GM23338 (cell line): ENCODE measurements at regions not wholly inside any gene's neighbourhood (a gene's known extent, or its start where the extent isn't known, plus 50 kb on each side); places are given as distances from the start of the nearest gene placed in this dataset.

Source experiments
- ATAC-seq: fragments of 200-7000 bp; cut with Tn5 transposase; 3 replicates; pipeline ENCODE4 v1.9.1; 2020
- DNase-seq: peaks from one replicate; pipeline ENCODE4 v3.0.0-alpha.2; 2015; ENCODE audit warnings: low spot score
- H2AFZ ChIP-seq: fragments of 200-600 bp; sonication (generic); 2 replicates; pipeline ENCODE4 v1.8.0; 2016; ENCODE audit warnings: antibody characterized with exemption, mild to moderate bottlenecking, moderate library complexity
- H3F3A ChIP-seq: fragments of 200-600 bp; sonication (generic); replicated peaks from 2 replicates; pipeline ENCODE4 v1.8.0; 2017; ENCODE audit warnings: antibody characterized with exemption, mixed run types, low read depth
- H3K27ac ChIP-seq: fragments of 200-600 bp; sonication (generic); 2 replicates; pipeline ENCODE4 v1.6.1; 2016; ENCODE audit warnings: low read depth
- H3K27me3 ChIP-seq: fragments of 200-600 bp; sonication (generic); 2 replicates; pipeline ENCODE4 v1.8.0; 2016; ENCODE audit warnings: mild to moderate bottlenecking, mixed run types, moderate library complexity; ENCODE audit not compliant: insufficient read depth
- H3K36me3 ChIP-seq: fragments of 200-600 bp; sonication (generic); 2 replicates; pipeline ENCODE4 v1.8.0; 2016; ENCODE audit warnings: mild to moderate bottlenecking; ENCODE audit not compliant: insufficient read depth
- H3K4me1 ChIP-seq: fragments of 200-600 bp; sonication (generic); 2 replicates; pipeline ENCODE4 v1.8.0; 2016; ENCODE audit warnings: mild to moderate bottlenecking, moderate library complexity; ENCODE audit not compliant: insufficient read depth
- H3K4me2 ChIP-seq: fragments of 200-600 bp; sonication (generic); 2 replicates; pipeline ENCODE4 v1.7.1; 2017; ENCODE audit warnings: mixed run types
- H3K4me3 ChIP-seq: fragments of 200-600 bp; sonication (generic); 2 replicates; pipeline ENCODE4 v1.6.1; 2016; ENCODE audit warnings: mixed run types
- H3K79me2 ChIP-seq: fragments of 200-600 bp; sonication (generic); replicated peaks from 2 replicates; pipeline ENCODE4 v1.8.0; 2017; ENCODE audit warnings: mild to moderate bottlenecking; ENCODE audit not compliant: insufficient read depth
- H3K9me2 ChIP-seq: fragments of 200-600 bp; sonication (generic); 2 replicates; pipeline ENCODE4 v1.8.0; 2017; ENCODE audit not compliant: insufficient read depth
- H4K20me1 ChIP-seq: fragments of 200-600 bp; sonication (generic); replicated peaks from 2 replicates; pipeline ENCODE4 v1.8.0; 2017; ENCODE audit warnings: mild to moderate bottlenecking; ENCODE audit not compliant: insufficient read depth
- H3K27ac Mint-ChIP-seq: 2 replicates; pipeline ENCODE4 v1.8.0; 2020; ENCODE audit warnings: inconsistent platforms, mild to moderate bottlenecking, moderate library complexity, mixed read lengths
- H3K27me3 Mint-ChIP-seq: 3 replicates; pipeline ENCODE4 v1.8.0; 2022; ENCODE audit warnings: low read depth, mild to moderate bottlenecking, moderate library complexity, mixed read lengths, inconsistent platforms; ENCODE audit not compliant: insufficient read depth, poor library complexity
- H3K36me3 Mint-ChIP-seq: 3 replicates; pipeline ENCODE4 v1.8.0; 2021; ENCODE audit warnings: low read depth, mild to moderate bottlenecking, inconsistent platforms, moderate library complexity, mixed read lengths
- H3K4me1 Mint-ChIP-seq: 3 replicates; pipeline ENCODE4 v1.8.0; 2020; ENCODE audit warnings: mild to moderate bottlenecking, inconsistent platforms, mixed read lengths
- H3K4me3 Mint-ChIP-seq: 3 replicates; pipeline ENCODE4 v1.8.0; 2021; ENCODE audit warnings: moderate library complexity, mild to moderate bottlenecking, inconsistent platforms, mixed read lengths
- H3K9me3 Mint-ChIP-seq: 3 replicates; pipeline ENCODE4 v1.8.0; 2020; ENCODE audit warnings: moderate library complexity, mild to moderate bottlenecking, inconsistent platforms, mixed read lengths
- CREB1 ChIP-seq: fragments of 250-450 bp; sonication (Bioruptor Pico); IDR thresholded peaks from 2 replicates; pipeline ENCODE4 v1.5.0; 2020; ENCODE audit warnings: low read depth, mild to moderate bottlenecking, moderate library complexity
- EZH2 ChIP-seq: fragments of 200-600 bp; sonication (generic); IDR thresholded peaks from one replicate; pipeline ENCODE4 v1.8.0; 2017; ENCODE audit warnings: antibody characterized with exemption, mild to moderate bottlenecking, low read depth; ENCODE audit not compliant: unreplicated experiment
- EZH2phosphoT487 ChIP-seq: fragments of 200-600 bp; sonication (generic); IDR thresholded peaks from one replicate; pipeline ENCODE4 v1.8.1; 2018; ENCODE audit warnings: antibody characterized with exemption; ENCODE audit not compliant: unreplicated experiment
- NANOG ChIP-seq: IDR thresholded peaks from 2 replicates; pipeline ENCODE4 v1.6.1; 2016; ENCODE audit warnings: antibody characterized with exemption, borderline replicate concordance
- POLR2AphosphoS5 ChIP-seq: IDR thresholded peaks from 2 replicates; pipeline ENCODE4 v1.6.1; 2016; ENCODE audit warnings: antibody characterized with exemption, low read depth
- STAT1 ChIP-seq: IDR thresholded peaks from one replicate; pipeline ENCODE4 v1.6.1; 2016; ENCODE audit warnings: antibody characterized with exemption; ENCODE audit not compliant: unreplicated experiment
- ZNF331 ChIP-seq: fragments of 250-450 bp; sonication (Bioruptor Pico); IDR thresholded peaks from 2 replicates; pipeline ENCODE4 v1.5.0; 2020; ENCODE audit warnings: low read depth, mild to moderate bottlenecking, moderate library complexity
- TF ChIP-seq, protein P1 (sequence below): fragments of 250-450 bp; sonication (Bioruptor Pico); IDR thresholded peaks from 2 replicates; pipeline ENCODE4 v1.5.0; 2020; ENCODE audit warnings: mild to moderate bottlenecking, moderate library complexity
- TF ChIP-seq, protein P2 (sequence below): IDR thresholded peaks from one replicate; pipeline ENCODE4 v1.6.1; 2018; ENCODE audit warnings: antibody characterized with exemption; ENCODE audit not compliant: unreplicated experiment
- TF ChIP-seq, protein P3 (sequence below): IDR thresholded peaks from 2 replicates; pipeline ENCODE4 v1.6.1; 2016; ENCODE audit warnings: antibody characterized with exemption

DNA sequence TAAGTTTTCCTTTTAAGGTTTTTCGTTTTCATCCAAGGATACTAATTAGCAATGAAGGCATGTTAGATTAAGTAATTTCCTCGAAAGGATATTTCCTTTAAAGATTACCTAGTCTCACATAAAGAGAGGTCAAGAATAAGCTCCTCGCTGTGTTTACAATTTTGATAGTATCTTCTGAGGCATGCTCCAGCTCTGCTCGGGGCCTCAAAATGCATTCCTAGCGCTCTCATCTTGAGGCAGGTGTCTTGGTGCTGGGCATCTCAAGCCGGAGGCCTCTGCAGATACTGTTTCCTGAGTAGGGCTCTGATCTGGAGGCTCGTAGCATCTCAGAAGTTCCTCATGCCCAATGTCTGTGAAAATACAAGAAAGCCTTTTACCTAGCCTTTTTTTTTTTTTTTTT is 128.6 kb upstream of the SNX19 start (continued):
- TF ChIP-seq, protein P1, sequence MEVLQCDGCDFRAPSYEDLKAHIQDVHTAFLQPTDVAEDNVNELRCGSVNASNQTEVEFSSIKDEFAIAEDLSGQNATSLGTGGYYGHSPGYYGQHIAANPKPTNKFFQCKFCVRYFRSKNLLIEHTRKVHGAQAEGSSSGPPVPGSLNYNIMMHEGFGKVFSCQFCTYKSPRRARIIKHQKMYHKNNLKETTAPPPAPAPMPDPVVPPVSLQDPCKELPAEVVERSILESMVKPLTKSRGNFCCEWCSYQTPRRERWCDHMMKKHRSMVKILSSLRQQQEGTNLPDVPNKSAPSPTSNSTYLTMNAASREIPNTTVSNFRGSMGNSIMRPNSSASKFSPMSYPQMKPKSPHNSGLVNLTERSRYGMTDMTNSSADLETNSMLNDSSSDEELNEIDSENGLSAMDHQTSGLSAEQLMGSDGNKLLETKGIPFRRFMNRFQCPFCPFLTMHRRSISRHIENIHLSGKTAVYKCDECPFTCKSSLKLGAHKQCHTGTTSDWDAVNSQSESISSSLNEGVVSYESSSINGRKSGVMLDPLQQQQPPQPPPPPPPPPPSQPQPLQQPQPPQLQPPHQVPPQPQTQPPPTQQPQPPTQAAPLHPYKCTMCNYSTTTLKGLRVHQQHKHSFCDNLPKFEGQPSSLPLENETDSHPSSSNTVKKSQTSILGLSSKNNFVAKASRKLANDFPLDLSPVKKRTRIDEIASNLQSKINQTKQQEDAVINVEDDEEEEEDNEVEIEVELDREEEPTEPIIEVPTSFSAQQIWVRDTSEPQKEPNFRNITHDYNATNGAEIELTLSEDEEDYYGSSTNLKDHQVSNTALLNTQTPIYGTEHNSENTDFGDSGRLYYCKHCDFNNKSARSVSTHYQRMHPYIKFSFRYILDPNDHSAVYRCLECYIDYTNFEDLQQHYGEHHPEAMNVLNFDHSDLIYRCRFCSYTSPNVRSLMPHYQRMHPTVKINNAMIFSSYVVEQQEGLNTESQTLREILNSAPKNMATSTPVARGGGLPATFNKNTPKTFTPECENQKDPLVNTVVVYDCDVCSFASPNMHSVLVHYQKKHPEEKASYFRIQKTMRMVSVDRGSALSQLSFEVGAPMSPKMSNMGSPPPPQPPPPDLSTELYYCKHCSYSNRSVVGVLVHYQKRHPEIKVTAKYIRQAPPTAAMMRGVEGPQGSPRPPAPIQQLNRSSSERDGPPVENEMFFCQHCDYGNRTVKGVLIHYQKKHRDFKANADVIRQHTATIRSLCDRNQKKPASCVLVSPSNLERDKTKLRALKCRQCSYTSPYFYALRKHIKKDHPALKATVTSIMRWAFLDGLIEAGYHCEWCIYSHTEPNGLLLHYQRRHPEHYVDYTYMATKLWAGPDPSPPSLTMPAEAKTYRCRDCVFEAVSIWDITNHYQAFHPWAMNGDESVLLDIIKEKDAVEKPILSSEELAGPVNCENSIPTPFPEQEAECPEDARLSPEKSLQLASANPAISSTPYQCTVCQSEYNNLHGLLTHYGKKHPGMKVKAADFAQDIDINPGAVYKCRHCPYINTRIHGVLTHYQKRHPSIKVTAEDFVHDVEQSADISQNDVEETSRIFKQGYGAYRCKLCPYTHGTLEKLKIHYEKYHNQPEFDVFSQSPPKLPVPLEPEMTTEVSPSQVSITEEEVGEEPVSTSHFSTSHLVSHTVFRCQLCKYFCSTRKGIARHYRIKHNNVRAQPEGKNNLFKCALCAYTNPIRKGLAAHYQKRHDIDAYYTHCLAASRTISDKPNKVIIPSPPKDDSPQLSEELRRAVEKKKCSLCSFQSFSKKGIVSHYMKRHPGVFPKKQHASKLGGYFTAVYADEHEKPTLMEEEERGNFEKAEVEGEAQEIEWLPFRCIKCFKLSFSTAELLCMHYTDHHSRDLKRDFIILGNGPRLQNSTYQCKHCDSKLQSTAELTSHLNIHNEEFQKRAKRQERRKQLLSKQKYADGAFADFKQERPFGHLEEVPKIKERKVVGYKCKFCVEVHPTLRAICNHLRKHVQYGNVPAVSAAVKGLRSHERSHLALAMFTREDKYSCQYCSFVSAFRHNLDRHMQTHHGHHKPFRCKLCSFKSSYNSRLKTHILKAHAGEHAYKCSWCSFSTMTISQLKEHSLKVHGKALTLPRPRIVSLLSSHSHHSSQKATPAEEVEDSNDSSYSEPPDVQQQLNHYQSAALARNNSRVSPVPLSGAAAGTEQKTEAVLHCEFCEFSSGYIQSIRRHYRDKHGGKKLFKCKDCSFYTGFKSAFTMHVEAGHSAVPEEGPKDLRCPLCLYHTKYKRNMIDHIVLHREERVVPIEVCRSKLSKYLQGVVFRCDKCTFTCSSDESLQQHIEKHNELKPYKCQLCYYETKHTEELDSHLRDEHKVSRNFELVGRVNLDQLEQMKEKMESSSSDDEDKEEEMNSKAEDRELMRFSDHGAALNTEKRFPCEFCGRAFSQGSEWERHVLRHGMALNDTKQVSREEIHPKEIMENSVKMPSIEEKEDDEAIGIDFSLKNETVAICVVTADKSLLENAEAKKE (CRISPR knock-in tag): no peak
- TF ChIP-seq, protein P2, sequence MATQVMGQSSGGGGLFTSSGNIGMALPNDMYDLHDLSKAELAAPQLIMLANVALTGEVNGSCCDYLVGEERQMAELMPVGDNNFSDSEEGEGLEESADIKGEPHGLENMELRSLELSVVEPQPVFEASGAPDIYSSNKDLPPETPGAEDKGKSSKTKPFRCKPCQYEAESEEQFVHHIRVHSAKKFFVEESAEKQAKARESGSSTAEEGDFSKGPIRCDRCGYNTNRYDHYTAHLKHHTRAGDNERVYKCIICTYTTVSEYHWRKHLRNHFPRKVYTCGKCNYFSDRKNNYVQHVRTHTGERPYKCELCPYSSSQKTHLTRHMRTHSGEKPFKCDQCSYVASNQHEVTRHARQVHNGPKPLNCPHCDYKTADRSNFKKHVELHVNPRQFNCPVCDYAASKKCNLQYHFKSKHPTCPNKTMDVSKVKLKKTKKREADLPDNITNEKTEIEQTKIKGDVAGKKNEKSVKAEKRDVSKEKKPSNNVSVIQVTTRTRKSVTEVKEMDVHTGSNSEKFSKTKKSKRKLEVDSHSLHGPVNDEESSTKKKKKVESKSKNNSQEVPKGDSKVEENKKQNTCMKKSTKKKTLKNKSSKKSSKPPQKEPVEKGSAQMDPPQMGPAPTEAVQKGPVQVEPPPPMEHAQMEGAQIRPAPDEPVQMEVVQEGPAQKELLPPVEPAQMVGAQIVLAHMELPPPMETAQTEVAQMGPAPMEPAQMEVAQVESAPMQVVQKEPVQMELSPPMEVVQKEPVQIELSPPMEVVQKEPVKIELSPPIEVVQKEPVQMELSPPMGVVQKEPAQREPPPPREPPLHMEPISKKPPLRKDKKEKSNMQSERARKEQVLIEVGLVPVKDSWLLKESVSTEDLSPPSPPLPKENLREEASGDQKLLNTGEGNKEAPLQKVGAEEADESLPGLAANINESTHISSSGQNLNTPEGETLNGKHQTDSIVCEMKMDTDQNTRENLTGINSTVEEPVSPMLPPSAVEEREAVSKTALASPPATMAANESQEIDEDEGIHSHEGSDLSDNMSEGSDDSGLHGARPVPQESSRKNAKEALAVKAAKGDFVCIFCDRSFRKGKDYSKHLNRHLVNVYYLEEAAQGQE: no peak
- TF ChIP-seq EZH2 (no peak), STAT1 (no peak)

DNA sequence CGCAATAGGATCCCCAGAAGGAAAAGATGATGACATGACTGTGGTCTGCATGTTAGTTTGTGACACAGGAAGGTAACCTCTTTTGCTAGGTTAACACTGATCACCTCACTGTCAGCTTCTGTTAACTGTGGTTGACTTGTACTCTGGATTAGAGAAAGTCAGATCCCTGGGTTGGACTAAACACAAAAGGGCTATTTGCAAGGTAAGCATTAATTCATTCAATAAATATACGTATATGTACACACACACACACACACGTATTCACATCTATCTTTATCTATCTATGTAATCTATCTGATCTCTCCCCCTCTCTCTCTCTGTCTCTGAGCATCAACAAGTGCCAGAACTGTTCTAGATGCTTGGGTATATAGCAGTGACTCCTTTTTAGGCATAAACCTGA is 136.1 kb upstream of the SNX19 start:
- H3K4me1 Mint-ChIP-seq: peaks cover 10% of the 10 kb centered on the region
- Histone ChIP-seq H2AFZ (no peak overlapping the region), H3K4me3 (no peak overlapping the region), H3K4me1 (peaks cover 12% of the 10 kb centered on the region; the same call in 1 of the 2 replicates), H3K36me3 (no peaks in the 10 kb centered on the region), H3K27me3 (no peaks in the 10 kb centered on the region), H3K79me2 (no peaks in the 10 kb centered on the region), H4K20me1 (no peaks in the 10 kb centered on the region; the same call in 1 of the 2 replicates), H3F3A (no peaks in the 10 kb centered on the region), H3K4me2 (no peak overlapping the region), H3K27ac (no peak overlapping the region), H3K9me2 (peaks cover 7% of the 10 kb centered on the region; the same call in 1 of the 2 replicates)
- DNase-seq (no peak), ATAC-seq (no peak)
- H3K36me3 Mint-ChIP-seq: no peaks in the 10 kb centered on the region
- no peak overlapping the region for H3K27ac Mint-ChIP-seq
- no peaks in the 10 kb centered on the region for H3K27me3 Mint-ChIP-seq
- no peaks in the 10 kb centered on the region for H3K9me3 Mint-ChIP-seq
- H3K4me3 Mint-ChIP-seq: no peak overlapping the region
- TF ChIP-seq, protein P3, sequence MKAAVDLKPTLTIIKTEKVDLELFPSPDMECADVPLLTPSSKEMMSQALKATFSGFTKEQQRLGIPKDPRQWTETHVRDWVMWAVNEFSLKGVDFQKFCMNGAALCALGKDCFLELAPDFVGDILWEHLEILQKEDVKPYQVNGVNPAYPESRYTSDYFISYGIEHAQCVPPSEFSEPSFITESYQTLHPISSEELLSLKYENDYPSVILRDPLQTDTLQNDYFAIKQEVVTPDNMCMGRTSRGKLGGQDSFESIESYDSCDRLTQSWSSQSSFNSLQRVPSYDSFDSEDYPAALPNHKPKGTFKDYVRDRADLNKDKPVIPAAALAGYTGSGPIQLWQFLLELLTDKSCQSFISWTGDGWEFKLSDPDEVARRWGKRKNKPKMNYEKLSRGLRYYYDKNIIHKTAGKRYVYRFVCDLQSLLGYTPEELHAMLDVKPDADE: no peak
- no peak for TF ChIP-seq STAT1
- no peak for TF ChIP-seq CREB1 (CRISPR knock-in tag)
- TF ChIP-seq ZNF331 (CRISPR knock-in tag): no peak
- no peak for TF ChIP-seq EZH2
- TF ChIP-seq, protein P2: no peak
- TF ChIP-seq NANOG: no peak
- no peak for TF ChIP-seq POLR2AphosphoS5
- no peak for TF ChIP-seq EZH2phosphoT487
